CD14-positive monocyte (primary cell): ENCODE measurements at regions not wholly inside any gene's neighbourhood (a gene's known extent, or its start where the extent isn't known, plus 50 kb on each side); places are given as distances from the start of the nearest gene placed in this dataset.
"Not testable (repeated sequence)": the region's sequence is repeated elsewhere in the genome, so short reads cannot be mapped to it uniquely, and the experiment has no call there.

Source experiments
- DNase-seq, 3 donors: peaks; one replicate each; pipeline ENCODE4 v3.0.0-alpha.2; 2011 to 2022
- H2AFZ ChIP-seq: 2 replicates; pipeline ENCODE4 v1.6.0; 2012; ENCODE audit warnings: mild to moderate bottlenecking, low read depth, low read length, inconsistent platforms; ENCODE audit not compliant: insufficient read depth, poor library complexity, severe bottlenecking
- H3K27ac ChIP-seq, 2 donors: 1 replicate in 1 of 2; 2 replicates in 1 of 2; pipeline ENCODE4 v1.5.1; 2012 to 2013; ENCODE audit warnings: low read length in 2 of 2, control low read depth in 1 of 2, inconsistent platforms in 1 of 2, low read depth in 1 of 2, mild to moderate bottlenecking in 1 of 2
- H3K27me3 ChIP-seq, 2 donors: one replicate each; pipeline versions ENCODE4 v1.6.0 to v1.6.1; 2011 to 2013; ENCODE audit warnings: low read length in 2 of 2; ENCODE audit not compliant: control insufficient read depth in 2 of 2, insufficient read depth in 2 of 2
- H3K36me3 ChIP-seq, 2 donors: replicated peaks in 1 of 2; 1 replicate in 1 of 2; 2 replicates in 1 of 2; pipeline versions ENCODE4 v1.5.1 to v1.6.1; 2012 to 2013; ENCODE audit warnings: low read length in 2 of 2, control low read depth in 1 of 2, inconsistent platforms in 1 of 2, mild to moderate bottlenecking in 1 of 2; ENCODE audit not compliant: insufficient read depth in 2 of 2, control insufficient read depth in 1 of 2
- H3K4me1 ChIP-seq, 2 donors: 1 replicate in 1 of 2; 2 replicates in 1 of 2; pipeline versions ENCODE4 v1.5.1 to v1.6.1; 2012 to 2013; ENCODE audit warnings: low read length in 2 of 2, control low read depth in 1 of 2, inconsistent platforms in 1 of 2, mild to moderate bottlenecking in 1 of 2, moderate library complexity in 1 of 2; ENCODE audit not compliant: insufficient read depth in 2 of 2, control insufficient read depth in 1 of 2
- H3K4me2 ChIP-seq: replicated peaks from 2 replicates; pipeline ENCODE3; 2012; ENCODE audit warnings: low read length, moderate library complexity, mild to moderate bottlenecking; ENCODE audit not compliant: poor library complexity, severe bottlenecking; ENCODE audit errors: extremely low read depth
- H3K4me3 ChIP-seq, 3 experiments: fragments of 200-600 bp in 1 of 3; sonication (generic) in 1 of 3; replicated peaks in 1 of 3; 1 replicate in 2 of 3; 2 replicates in 1 of 3; pipeline ENCODE4 v1.5.1; 2011 to 2013; ENCODE audit warnings: low read length in 3 of 3, mild to moderate bottlenecking in 3 of 3, control low read depth in 2 of 3, low read depth in 2 of 3, inconsistent platforms in 1 of 3, moderate library complexity in 1 of 3
- H3K79me2 ChIP-seq: 2 replicates; pipeline ENCODE4 v1.6.0; 2012; ENCODE audit warnings: mild to moderate bottlenecking, control low read depth, inconsistent platforms, low read length, moderate library complexity; ENCODE audit not compliant: insufficient read depth
- H3K9ac ChIP-seq: 2 replicates; pipeline ENCODE4 v1.6.0; 2017; ENCODE audit warnings: low read length, mild to moderate bottlenecking; ENCODE audit not compliant: insufficient read depth, poor library complexity, severe bottlenecking
- H3K9me3 ChIP-seq, 2 donors: replicated peaks in 1 of 2; 1 replicate in 1 of 2; 2 replicates in 1 of 2; pipeline versions ENCODE4 v1.5.1 to v1.6.1; 2012 to 2013; ENCODE audit warnings: low read length in 2 of 2, control low read depth in 1 of 2; ENCODE audit not compliant: control insufficient read depth in 1 of 2, insufficient read depth in 1 of 2
- H4K20me1 ChIP-seq: 2 replicates; pipeline ENCODE4 v1.6.0; 2012; ENCODE audit warnings: mild to moderate bottlenecking, low read length, control low read depth, moderate library complexity; ENCODE audit not compliant: insufficient read depth
- H3K27ac Mint-ChIP-seq, 7 donors: one replicate each; pipeline ENCODE4 v1.8.0; 2020; ENCODE audit warnings: mild to moderate bottlenecking in 7 of 7, mixed read lengths in 7 of 7, moderate library complexity in 6 of 7, inconsistent platforms in 2 of 7
- H3K27me3 Mint-ChIP-seq, 3 donors: one replicate each; pipeline ENCODE4 v1.8.0; 2021 to 2022; ENCODE audit warnings: low read depth in 3 of 3, mild to moderate bottlenecking in 3 of 3, mixed read lengths in 3 of 3, moderate library complexity in 3 of 3, inconsistent platforms in 1 of 3
- H3K36me3 Mint-ChIP-seq, 2 donors: one replicate each; pipeline ENCODE4 v1.8.0; 2020; ENCODE audit warnings: mixed read lengths in 2 of 2, inconsistent platforms in 1 of 2, mild to moderate bottlenecking in 1 of 2
- H3K4me1 Mint-ChIP-seq: one replicate; pipeline ENCODE4 v1.8.0; 2020; ENCODE audit warnings: mild to moderate bottlenecking, mixed read lengths
- H3K4me3 Mint-ChIP-seq, 2 donors: one replicate each; pipeline ENCODE4 v1.8.0; 2020; ENCODE audit warnings: mild to moderate bottlenecking in 2 of 2, mixed read lengths in 2 of 2, moderate library complexity in 1 of 2
- H3K9me3 Mint-ChIP-seq, 7 donors: one replicate each; pipeline ENCODE4 v1.8.0; 2020 to 2022; ENCODE audit warnings: mixed read lengths in 7 of 7, mild to moderate bottlenecking in 6 of 7, moderate library complexity in 6 of 7, inconsistent platforms in 2 of 7
- WGBS: methylation state at CpG from one replicate; pipeline ENCODE4 v1.1.5; 2013; ENCODE audit warnings: missing lambda C conversion rate; ENCODE audit not compliant: insufficient coverage; 5-methylcytosine and 5-hydroxymethylcytosine counted together
- intact Hi-C, 2 donors: fragments of 100-400 bp; cut with micrococcal nuclease; formaldehyde crosslinking; loops; one replicate each; pipeline versions ENCODE4 v1.15.0 to v1.15.1; 2023
- TF ChIP-seq, protein P1 (sequence below): fragments of 200-600 bp; IDR thresholded peaks from one replicate; pipeline ENCODE4 v1.8.0; 2022; ENCODE audit warnings: antibody characterized with exemption, mild to moderate bottlenecking

DNA sequence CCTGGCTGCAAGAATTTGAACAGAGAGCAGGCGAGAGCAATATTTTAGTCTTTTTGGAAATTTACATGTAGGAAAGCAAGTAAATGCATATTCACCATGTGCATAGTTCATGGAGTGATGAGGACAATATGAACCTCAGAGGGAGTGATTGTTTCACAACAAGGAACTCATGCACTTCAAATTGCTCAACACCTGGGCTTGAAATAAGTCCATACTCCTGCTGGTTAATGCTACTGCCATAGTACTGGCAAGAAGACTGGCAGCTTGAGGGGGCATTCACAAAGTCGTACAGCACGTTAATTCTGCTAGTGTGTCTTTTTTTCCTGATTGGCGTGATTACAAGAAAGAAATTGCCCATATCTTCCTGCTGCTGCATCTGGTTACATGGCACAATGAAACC is 267.6 kb downstream of the PCDH17 start:
- H3K4me3 ChIP-seq = no peak overlapping the region
- H3K27me3 ChIP-seq = no peaks in the 10 kb centered on the region
- no peak overlapping the region for H2AFZ ChIP-seq
- no peaks in the 10 kb centered on the region for H4K20me1 ChIP-seq
- no peaks in the 10 kb centered on the region for H3K9me3 ChIP-seq
- no peaks in the 10 kb centered on the region for H3K4me1 ChIP-seq
- Mint-ChIP-seq H3K9me3 (peaks cover 0 to 5% (median 0%) of the 10 kb centered on the region in 7 donors), H3K4me3 (no peak overlapping the region), H3K27ac (no peak overlapping the region), H3K27me3 (no peaks in the 10 kb centered on the region), H3K36me3 (no peaks in the 10 kb centered on the region), H3K4me1 (no peaks in the 10 kb centered on the region)
- H3K9ac ChIP-seq = no peak overlapping the region
- no peak overlapping the region for H3K4me2 ChIP-seq
- TF ChIP-seq, protein P1, sequence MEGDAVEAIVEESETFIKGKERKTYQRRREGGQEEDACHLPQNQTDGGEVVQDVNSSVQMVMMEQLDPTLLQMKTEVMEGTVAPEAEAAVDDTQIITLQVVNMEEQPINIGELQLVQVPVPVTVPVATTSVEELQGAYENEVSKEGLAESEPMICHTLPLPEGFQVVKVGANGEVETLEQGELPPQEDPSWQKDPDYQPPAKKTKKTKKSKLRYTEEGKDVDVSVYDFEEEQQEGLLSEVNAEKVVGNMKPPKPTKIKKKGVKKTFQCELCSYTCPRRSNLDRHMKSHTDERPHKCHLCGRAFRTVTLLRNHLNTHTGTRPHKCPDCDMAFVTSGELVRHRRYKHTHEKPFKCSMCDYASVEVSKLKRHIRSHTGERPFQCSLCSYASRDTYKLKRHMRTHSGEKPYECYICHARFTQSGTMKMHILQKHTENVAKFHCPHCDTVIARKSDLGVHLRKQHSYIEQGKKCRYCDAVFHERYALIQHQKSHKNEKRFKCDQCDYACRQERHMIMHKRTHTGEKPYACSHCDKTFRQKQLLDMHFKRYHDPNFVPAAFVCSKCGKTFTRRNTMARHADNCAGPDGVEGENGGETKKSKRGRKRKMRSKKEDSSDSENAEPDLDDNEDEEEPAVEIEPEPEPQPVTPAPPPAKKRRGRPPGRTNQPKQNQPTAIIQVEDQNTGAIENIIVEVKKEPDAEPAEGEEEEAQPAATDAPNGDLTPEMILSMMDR = no peak
- no peak for DNase-seq
- 76% methylated on average over 2 of the region's 4 CpGs for WGBS
- intact Hi-C loops = no loop called here
- H3K36me3 ChIP-seq = no peaks in the 10 kb centered on the region
- no peak overlapping the region for H3K27ac ChIP-seq
- no peaks in the 10 kb centered on the region for H3K79me2 ChIP-seq

DNA sequence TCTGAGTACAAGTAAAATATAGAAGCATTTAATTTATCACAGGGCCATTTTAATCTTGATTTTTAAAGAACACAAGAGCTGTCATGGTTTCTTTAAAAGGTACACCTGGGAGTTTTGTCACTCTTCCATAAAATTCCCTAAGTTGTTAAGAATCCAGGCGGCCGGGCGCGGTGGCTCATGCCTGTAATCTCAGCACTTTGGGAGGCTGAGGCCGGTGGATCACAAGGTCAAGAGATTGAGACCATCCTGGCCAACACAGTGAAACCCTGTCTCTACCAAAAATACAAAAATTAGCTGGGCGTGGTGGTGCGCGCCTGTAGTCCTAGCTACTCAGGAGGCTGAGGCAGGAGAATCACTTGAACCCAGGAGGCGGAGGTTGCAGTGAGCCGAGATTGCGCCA is 278.3 kb downstream of the PCDH17 start:
- H3K4me3 ChIP-seq, H3K9me3 Mint-ChIP-seq, intact Hi-C loops, H3K27ac ChIP-seq, H3K4me1 ChIP-seq, H3K27me3 Mint-ChIP-seq, H3K4me2 ChIP-seq, H3K36me3 Mint-ChIP-seq, H3K27me3 ChIP-seq, H3K27ac Mint-ChIP-seq, H3K4me3 Mint-ChIP-seq, H2AFZ ChIP-seq, DNase-seq, H3K79me2 ChIP-seq, H3K36me3 ChIP-seq, H3K4me1 Mint-ChIP-seq, H3K9ac ChIP-seq, H4K20me1 ChIP-seq: not testable (repeated sequence)
- WGBS = 94% methylated on average over 4 of the region's 11 CpGs
- H3K9me3 ChIP-seq = peaks cover 0 to 13% of the 10 kb centered on the region in 2 donors
